HG03460 (cell line): ENCODE measurements at regions not wholly inside any gene's neighbourhood (a gene's known extent, or its start where the extent isn't known, plus 50 kb on each side); places are given as distances from the start of the nearest gene placed in this dataset.

Source experiments
- ATAC-seq: cut with Tn5 transposase; IDR thresholded peaks from one replicate; pipeline ENCODE4 v1.9.1; 2021; ENCODE audit not compliant: unreplicated experiment

GRCh38 chr17:69820876-69821473 lies 254.1 kb upstream of the KCNJ16 start:
- no peak for ATAC-seq

- ATAC-seq = no peak
Observed at GRCh38 chr17:69822314-69822875, 252.6 kb upstream of the KCNJ16 start.

- ATAC-seq = no peak
Observed at GRCh38 chr17:69828087-69828486, 246.9 kb upstream of the KCNJ16 start.

- ATAC-seq = no peak
Observed at GRCh38 chr17:69834494-69834893, 240.5 kb upstream of the KCNJ16 start.

GRCh38 chr17:69851736-69852135 lies 223.3 kb upstream of the KCNJ16 start:
- ATAC-seq = no peak

- no peak for ATAC-seq
Observed at GRCh38 chr17:69853541-69854224, 221.3 kb upstream of the KCNJ16 start.

GRCh38 chr17:69854225-69854780 lies 220.7 kb upstream of the KCNJ16 start:
- ATAC-seq = no peak

- ATAC-seq = no peak
Observed at GRCh38 chr17:69856946-69857345, 218.1 kb upstream of the KCNJ16 start.

GRCh38 chr17:69857412-69857835 lies 217.6 kb upstream of the KCNJ16 start:
- no peak for ATAC-seq

GRCh38 chr17:69858460-69858859 lies 216.6 kb upstream of the KCNJ16 start:
- no peak for ATAC-seq

- ATAC-seq = no peak
Observed at GRCh38 chr17:69860142-69860680, 214.8 kb upstream of the KCNJ16 start.

GRCh38 chr17:69864462-69864861 lies 210.6 kb upstream of the KCNJ16 start:
- no peak for ATAC-seq

- ATAC-seq = peak; percentile 76
Observed at GRCh38 chr17:69869667-69870066, 205.4 kb upstream of the KCNJ16 start.

GRCh38 chr17:69870091-69870530 lies 204.9 kb upstream of the KCNJ16 start:
- peak; percentile 39 for ATAC-seq

GRCh38 chr17:69870751-69871199 lies 204.2 kb upstream of the KCNJ16 start:
- no peak for ATAC-seq

GRCh38 chr17:69871318-69871717 lies 203.7 kb upstream of the KCNJ16 start:
- no peak for ATAC-seq

GRCh38 chr17:69872675-69873262 lies 202.3 kb upstream of the KCNJ16 start:
- ATAC-seq = no peak

- ATAC-seq = no peak
Observed at GRCh38 chr17:69874175-69874670, 200.8 kb upstream of the KCNJ16 start.

- ATAC-seq = no peak
Observed at GRCh38 chr17:69876757-69877156, 198.3 kb upstream of the KCNJ16 start.

- ATAC-seq = no peak
Observed at GRCh38 chr17:69878661-69879060, 196.4 kb upstream of the KCNJ16 start.

- no peak for ATAC-seq
Observed at GRCh38 chr17:69879576-69879975, 195.4 kb upstream of the KCNJ16 start.
